Fibroblast of lung (primary cell): ENCODE measurements at regions not wholly inside any gene's neighbourhood (a gene's known extent, or its start where the extent isn't known, plus 50 kb on each side); places are given as distances from the start of the nearest gene placed in this dataset.

ENCODE experiments used
- CTCF ChIP-seq, 2 donors: IDR thresholded peaks in 1 of 2; conservative IDR thresholded peaks in 1 of 2; 1 replicate in 1 of 2; 2 replicates in 1 of 2; pipeline ENCODE4 v1.5.1; 2011 to 2012; ENCODE audit warnings: low read length in 2 of 2, control low read depth in 1 of 2, inconsistent platforms in 1 of 2, low read depth in 1 of 2, mild to moderate bottlenecking in 1 of 2
- EZH2 ChIP-seq: IDR thresholded peaks from 2 replicates; pipeline ENCODE4 v1.5.1; 2012; ENCODE audit warnings: low read length, control low read depth, mild to moderate bottlenecking; ENCODE audit errors: missing control alignments

- TF ChIP-seq CTCF (conservative IDR thresholded peaks at IDR 0.05 in 1 of 2, IDR thresholded peaks at IDR 0.05 in 1 of 2; ENCODE audit: low read depth in 1 of 2, low read length in 2 of 2) (no peak), EZH2 (no peak)
These were observed 463.6 kb upstream of the MDFIC2 start for GRCh38 chr3:70776081-70776480.
